NCI-H2107 treated with DMSO at 0.1 percent for 48 hours (cell line): ENCODE measurements at regions not wholly inside any gene's neighbourhood (a gene's known extent, or its start where the extent isn't known, plus 50 kb on each side); places are given as distances from the start of the nearest gene placed in this dataset.
"Not testable (repeated sequence)": the region's sequence is repeated elsewhere in the genome, so short reads cannot be mapped to it uniquely, and the experiment has no call there.

Experiments
- DNase-seq: peaks from one replicate; lab custom pipeline; 2025; ENCODE audit not compliant: unreplicated experiment; lab: John Stamatoyannopoulos, UW

- not testable (repeated sequence) for DNase-seq
These were observed 121.1 kb downstream of the TAF11L14 start for GRCh38 chr5:17755406-17755805.

GRCh38 chr5:17761326-17761725, 127.1 kb downstream of the TAF11L14 start:
- no peak for DNase-seq

- no peak for DNase-seq
These were observed 129.0 kb downstream of the TAF11L14 start for GRCh38 chr5:17763301-17763700.

- DNase-seq: no peak
These were observed 131.8 kb downstream of the TAF11L14 start for GRCh38 chr5:17766031-17766430.

- DNase-seq: no peak
These were observed 135.0 kb downstream of the TAF11L14 start for GRCh38 chr5:17769277-17769676.

GRCh38 chr5:17772232-17772631, 138.0 kb downstream of the TAF11L14 start:
- DNase-seq: no peak

GRCh38 chr5:17785774-17786173, 151.5 kb downstream of the TAF11L14 start:
- DNase-seq: no peak

- DNase-seq: no peak
These were observed 154.1 kb downstream of the TAF11L14 start for GRCh38 chr5:17788351-17788750.

GRCh38 chr5:17794201-17794600, 159.9 kb downstream of the TAF11L14 start:
- no peak for DNase-seq

- DNase-seq: no peak
These were observed 160.6 kb downstream of the TAF11L14 start for GRCh38 chr5:17794815-17795214.

- no peak for DNase-seq
These were observed 161.9 kb downstream of the TAF11L14 start for GRCh38 chr5:17796142-17796541.

- no peak for DNase-seq
These were observed 162.6 kb downstream of the TAF11L14 start for GRCh38 chr5:17796757-17797396.

GRCh38 chr5:17799521-17799920, 165.3 kb downstream of the TAF11L14 start:
- no peak for DNase-seq

GRCh38 chr5:17801595-17801994, 167.3 kb downstream of the TAF11L14 start:
- DNase-seq: no peak

GRCh38 chr5:17802256-17802655, 168.0 kb downstream of the TAF11L14 start:
- DNase-seq: no peak

- DNase-seq: no peak
These were observed 169.7 kb downstream of the TAF11L14 start for GRCh38 chr5:17803971-17804370.

- no peak for DNase-seq
These were observed 171.1 kb downstream of the TAF11L14 start for GRCh38 chr5:17805227-17805825.

GRCh38 chr5:17806818-17807468, 172.7 kb downstream of the TAF11L14 start:
- DNase-seq: no peak

- no peak for DNase-seq
These were observed 174.3 kb downstream of the TAF11L14 start for GRCh38 chr5:17808566-17808965.

GRCh38 chr5:17810734-17811133, 176.5 kb downstream of the TAF11L14 start:
- no peak for DNase-seq

GRCh38 chr5:17813214-17813613, 179.0 kb downstream of the TAF11L14 start:
- DNase-seq: no peak

GRCh38 chr5:17816505-17816904, 182.2 kb downstream of the TAF11L14 start:
- DNase-seq: no peak
